DND-41 (cell line): ENCODE measurements at regions not wholly inside any gene's neighbourhood (a gene's known extent, or its start where the extent isn't known, plus 50 kb on each side); places are given as distances from the start of the nearest gene placed in this dataset.

Experiments
- CTCF ChIP-seq: IDR thresholded peaks from 2 replicates; pipeline ENCODE4 v1.5.1; 2012; ENCODE audit warnings: borderline replicate concordance, low read length, moderate library complexity, mild to moderate bottlenecking; ENCODE audit not compliant: poor library complexity, severe bottlenecking; ENCODE audit errors: extremely low read depth
- EZH2 ChIP-seq: IDR thresholded peaks from 3 replicates; pipeline ENCODE4 v1.6.1; 2012; ENCODE audit warnings: borderline replicate concordance, low read depth, mild to moderate bottlenecking, moderate library complexity, low read length, inconsistent platforms; ENCODE audit not compliant: severe bottlenecking

DNA sequence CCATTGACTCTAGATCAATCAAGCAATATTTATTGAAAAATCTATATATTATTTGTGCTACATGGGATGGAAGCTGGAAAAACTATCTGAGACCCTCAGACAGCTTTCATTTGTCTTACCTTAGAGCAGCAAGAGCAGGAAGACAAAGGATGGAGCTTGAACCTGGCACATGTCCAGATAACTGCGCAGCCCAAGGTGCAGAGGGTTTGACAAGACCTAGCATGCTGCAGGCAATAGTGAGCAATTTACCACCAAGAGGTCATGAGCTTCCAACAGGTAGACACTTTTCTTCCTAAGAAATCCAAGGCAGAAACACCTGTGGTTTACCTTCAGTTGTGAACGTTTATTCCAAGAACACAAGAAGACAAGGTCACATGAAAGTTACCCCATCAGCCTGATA, 214.7 kb upstream of the NECTIN3 start:
- TF ChIP-seq CTCF = no peak
- TF ChIP-seq EZH2 = no peak
